Ishikawa (cell line): ENCODE measurements at regions not wholly inside any gene's neighbourhood (a gene's known extent, or its start where the extent isn't known, plus 50 kb on each side); places are given as distances from the start of the nearest gene placed in this dataset.

Source experiments
- EP300 ChIP-seq: IDR thresholded peaks from 2 replicates; pipeline ENCODE4 v1.6.1; 2012; ENCODE audit warnings: borderline replicate concordance
- TEAD4 ChIP-seq: IDR thresholded peaks from 2 replicates; pipeline ENCODE4 v1.6.1; 2012
- USF1 ChIP-seq: IDR thresholded peaks from 2 replicates; pipeline ENCODE4 v1.6.1; 2012

GRCh38 chr7:68454931-68455330 is 1143.3 kb upstream of the AUTS2 start:
- TF ChIP-seq TEAD4 (no peak), USF1 (no peak), EP300 (no peak)
